HG03520 (cell line): ENCODE measurements at regions not wholly inside any gene's neighbourhood (a gene's known extent, or its start where the extent isn't known, plus 50 kb on each side); places are given as distances from the start of the nearest gene placed in this dataset.

ENCODE experiments used
- ATAC-seq: cut with Tn5 transposase; IDR thresholded peaks from one replicate; pipeline ENCODE4 v1.9.1; 2021; ENCODE audit warnings: mild to moderate bottlenecking, moderate library complexity; ENCODE audit not compliant: unreplicated experiment

GRCh38 chr14:98544174-98544573, 727.8 kb downstream of the BCL11B start:
- no peak for ATAC-seq

- ATAC-seq, result no peak
These were observed 726.8 kb downstream of the BCL11B start for GRCh38 chr14:98545181-98545580.

- no peak for ATAC-seq
These were observed 723.8 kb downstream of the BCL11B start for GRCh38 chr14:98548071-98548686.

GRCh38 chr14:98551028-98551427, 721.0 kb downstream of the BCL11B start:
- no peak for ATAC-seq

- ATAC-seq, result no peak
These were observed 716.6 kb downstream of the BCL11B start for GRCh38 chr14:98555440-98555839.

- no peak for ATAC-seq
These were observed 708.0 kb downstream of the BCL11B start for GRCh38 chr14:98564006-98564405.

- no peak for ATAC-seq
These were observed 707.5 kb downstream of the BCL11B start for GRCh38 chr14:98564541-98564940.

- no peak for ATAC-seq
These were observed 700.9 kb downstream of the BCL11B start for GRCh38 chr14:98571104-98571503.

GRCh38 chr14:98573082-98573481, 698.9 kb downstream of the BCL11B start:
- ATAC-seq, result no peak

- no peak for ATAC-seq
These were observed 695.5 kb downstream of the BCL11B start for GRCh38 chr14:98576463-98576862.

GRCh38 chr14:98578204-98578603, 693.8 kb downstream of the BCL11B start:
- ATAC-seq, result no peak

- no peak for ATAC-seq
These were observed 692.9 kb downstream of the BCL11B start for GRCh38 chr14:98579140-98579539.

- ATAC-seq, result no peak
These were observed 691.8 kb downstream of the BCL11B start for GRCh38 chr14:98580131-98580678.

GRCh38 chr14:98582276-98582675, 689.7 kb downstream of the BCL11B start:
- ATAC-seq, result no peak

GRCh38 chr14:98591161-98591560, 680.8 kb downstream of the BCL11B start:
- no peak for ATAC-seq

GRCh38 chr14:98592611-98593170, 679.3 kb downstream of the BCL11B start:
- no peak for ATAC-seq

GRCh38 chr14:98593361-98593761, 678.6 kb downstream of the BCL11B start:
- no peak for ATAC-seq

- ATAC-seq, result no peak
These were observed 677.8 kb downstream of the BCL11B start for GRCh38 chr14:98594156-98594555.

- no peak for ATAC-seq
These were observed 673.4 kb downstream of the BCL11B start for GRCh38 chr14:98598576-98598975.

- ATAC-seq, result no peak
These were observed 672.9 kb downstream of the BCL11B start for GRCh38 chr14:98599082-98599481.

GRCh38 chr14:98602983-98603382, 669.0 kb downstream of the BCL11B start:
- ATAC-seq, result no peak

GRCh38 chr14:98605043-98605442, 667.0 kb downstream of the BCL11B start:
- no peak for ATAC-seq
